H7 (cell line): ENCODE measurements at regions not wholly inside any gene's neighbourhood (a gene's known extent, or its start where the extent isn't known, plus 50 kb on each side); places are given as distances from the start of the nearest gene placed in this dataset.
"Not testable (repeated sequence)": the region's sequence is repeated elsewhere in the genome, so short reads cannot be mapped to it uniquely, and the experiment has no call there.

Source experiments
- DNase-seq: peaks from one replicate; pipeline ENCODE4 v3.0.0; 2012
- H3K27me3 ChIP-seq: 2 replicates; pipeline ENCODE4 v1.6.0; 2011; ENCODE audit warnings: mild to moderate bottlenecking, low read length; ENCODE audit not compliant: control insufficient read depth, insufficient read depth
- H3K36me3 ChIP-seq: replicated peaks from 2 replicates; pipeline ENCODE4 v1.5.1; 2011; ENCODE audit warnings: low read length; ENCODE audit not compliant: control insufficient read depth, insufficient read depth
- H3K4me3 ChIP-seq: 2 replicates; pipeline ENCODE4 v1.5.1; 2011; ENCODE audit warnings: low read depth, mild to moderate bottlenecking, control low read depth, low read length, moderate library complexity; ENCODE audit not compliant: insufficient read depth

GRCh38 chr4:57360681-57361080, 250.5 kb upstream of the IGFBP7 start:
- Histone ChIP-seq H3K36me3 (no peaks in the 10 kb centered on the region), H3K4me3 (no peak overlapping the region), H3K27me3 (no peaks in the 10 kb centered on the region)
- no peak for DNase-seq

DNA sequence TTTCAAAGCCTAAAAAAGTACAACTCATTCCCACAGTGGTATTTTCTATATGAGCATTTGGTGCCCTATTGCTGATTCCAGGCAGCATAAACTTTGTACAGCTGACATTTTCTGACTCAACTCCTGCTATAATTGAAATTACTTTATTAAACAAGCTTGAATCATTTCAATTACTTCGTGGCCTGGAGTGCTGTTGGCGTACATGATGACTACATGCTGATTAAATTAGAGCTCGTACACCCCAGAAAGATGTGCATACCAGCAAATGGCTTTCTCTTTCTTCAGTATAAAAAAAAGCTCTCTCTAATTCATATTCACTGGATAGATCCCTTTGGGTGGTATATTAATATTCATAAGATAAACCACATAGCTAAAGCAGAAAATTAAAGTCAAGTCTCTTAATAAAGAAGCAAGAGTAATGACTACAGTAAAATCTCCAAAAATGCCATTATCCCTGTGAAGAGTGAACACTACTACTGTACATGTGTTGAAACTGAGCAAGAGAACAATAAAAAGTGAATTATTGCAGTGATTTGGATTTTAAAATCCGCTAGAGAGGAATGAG, 245.0 kb upstream of the IGFBP7 start:
- DNase-seq, result no peak
- Histone ChIP-seq H3K36me3 (no peaks in the 10 kb centered on the region), H3K27me3 (no peaks in the 10 kb centered on the region), H3K4me3 (no peak overlapping the region)

DNA sequence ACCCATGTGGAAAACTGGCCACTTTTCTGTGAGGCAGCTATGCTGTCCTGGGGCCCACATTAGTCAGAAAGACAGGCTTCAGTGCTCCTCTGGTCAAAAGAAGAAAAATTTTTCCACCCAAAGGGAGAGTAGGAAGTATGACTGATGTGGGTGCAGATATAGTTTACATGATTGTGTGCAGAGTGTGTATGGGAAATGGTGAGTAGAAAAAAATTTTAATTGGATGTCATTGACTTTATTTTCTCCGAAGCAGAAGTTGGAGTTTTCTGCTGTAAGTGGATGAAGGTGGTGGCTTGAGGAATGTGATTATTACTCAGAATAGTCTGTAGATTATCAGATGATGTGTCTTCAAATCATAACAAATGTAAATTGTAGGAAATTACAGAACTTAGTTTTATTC, 241.5 kb upstream of the IGFBP7 start:
- no peaks in the 10 kb centered on the region for H3K36me3 ChIP-seq
- no peaks in the 10 kb centered on the region for H3K27me3 ChIP-seq
- no peak for DNase-seq
- no peak overlapping the region for H3K4me3 ChIP-seq

DNA sequence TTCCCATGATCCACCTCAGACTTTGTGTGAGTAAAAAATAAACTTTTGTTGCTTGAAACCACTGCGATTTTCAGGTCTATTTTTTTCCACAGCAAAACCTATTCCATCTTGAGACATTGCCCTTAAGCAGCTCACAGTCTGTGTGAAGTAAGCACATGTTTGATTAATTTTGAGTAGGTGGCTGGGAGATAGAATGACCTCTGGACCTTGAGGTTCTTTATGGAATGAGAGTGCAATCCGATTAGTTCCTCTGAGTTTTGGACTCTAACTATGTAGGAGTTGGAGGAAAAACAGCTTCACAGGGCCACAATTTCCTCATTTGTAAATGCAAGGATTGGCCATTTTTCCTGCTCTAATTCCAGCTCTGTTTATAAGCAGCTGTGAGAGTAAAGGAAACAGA, 234.1 kb upstream of the IGFBP7 start:
- no peak for DNase-seq
- Histone ChIP-seq H3K4me3 (no peak overlapping the region), H3K36me3 (no peaks in the 10 kb centered on the region), H3K27me3 (no peaks in the 10 kb centered on the region)

DNA sequence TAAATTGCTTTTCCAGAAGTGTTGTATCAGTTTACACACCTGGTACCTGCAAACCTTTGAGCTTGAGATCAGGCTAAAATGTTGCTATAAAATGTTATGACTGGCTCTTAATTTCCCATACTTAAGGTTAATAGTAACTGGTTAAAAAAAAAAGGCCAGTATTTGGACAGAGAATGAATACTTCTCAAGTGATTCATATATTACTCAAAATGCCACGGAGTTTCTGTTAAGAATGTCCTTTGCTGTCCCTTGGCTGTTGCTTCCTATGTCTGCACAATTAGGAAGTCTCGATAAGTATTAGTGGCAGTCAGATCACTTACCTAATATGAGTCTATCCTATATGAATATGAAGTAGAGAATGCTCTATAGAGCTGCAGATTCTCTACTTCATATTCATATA, 232.2 kb upstream of the IGFBP7 start:
- Histone ChIP-seq H3K36me3 (no peaks in the 10 kb centered on the region), H3K27me3 (no peaks in the 10 kb centered on the region), H3K4me3 (no peak overlapping the region)
- DNase-seq, result no peak

- H3K27me3 ChIP-seq, H3K36me3 ChIP-seq, DNase-seq: not testable (repeated sequence)
Observed at GRCh38 chr4:57338861-57339260, 228.7 kb upstream of the IGFBP7 start.

GRCh38 chr4:57333684-57334083, 223.5 kb upstream of the IGFBP7 start:
- no peak for DNase-seq
- H3K4me3 ChIP-seq, result no peak overlapping the region
- H3K27me3 ChIP-seq, result no peaks in the 10 kb centered on the region
- no peaks in the 10 kb centered on the region for H3K36me3 ChIP-seq

More at GRCh38 chr4:57338861-57339260, 228.7 kb upstream of the IGFBP7 start:
- not testable (repeated sequence) for H3K4me3 ChIP-seq

GRCh38 chr4:57331959-57332358, 221.8 kb upstream of the IGFBP7 start:
- no peak overlapping the region for H3K4me3 ChIP-seq
- no peaks in the 10 kb centered on the region for H3K36me3 ChIP-seq
- no peaks in the 10 kb centered on the region for H3K27me3 ChIP-seq
- no peak for DNase-seq

- H3K4me3 ChIP-seq, result no peak overlapping the region
- H3K36me3 ChIP-seq, result no peaks in the 10 kb centered on the region
- no peak for DNase-seq
- no peaks in the 10 kb centered on the region for H3K27me3 ChIP-seq
Observed at GRCh38 chr4:57329279-57329678, 219.1 kb upstream of the IGFBP7 start.

DNA sequence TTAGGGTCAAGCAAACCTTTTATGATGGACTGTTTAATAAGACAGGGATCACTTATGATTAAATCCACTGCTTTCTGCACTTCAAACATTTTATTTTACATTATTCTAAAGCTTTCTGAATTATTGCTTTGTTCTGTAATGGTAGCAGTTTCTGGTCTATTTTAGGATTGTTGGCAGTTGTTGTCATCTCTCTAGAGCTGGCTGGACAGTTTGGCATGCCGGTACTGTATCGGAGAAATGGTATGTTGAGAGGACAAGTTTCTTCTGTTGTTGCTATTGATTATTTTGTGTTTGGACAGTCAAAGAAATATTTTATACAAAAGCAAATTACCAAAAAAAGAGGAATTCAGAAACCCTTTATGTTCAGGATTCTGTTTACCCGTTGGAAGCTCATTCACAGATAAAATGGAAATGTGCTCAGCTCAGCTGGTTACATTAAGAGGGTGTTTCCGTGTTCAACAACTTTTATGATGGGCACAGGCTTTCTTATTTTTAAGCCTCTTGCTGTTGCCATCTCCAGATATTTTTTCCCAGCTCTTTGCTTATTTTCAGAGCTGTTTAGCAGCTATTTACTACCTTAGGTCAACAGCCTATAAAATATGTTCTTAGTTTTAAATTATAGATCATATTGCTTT, 214.6 kb upstream of the IGFBP7 start:
- H3K27me3 ChIP-seq, result no peaks in the 10 kb centered on the region
- no peak for DNase-seq

DNA sequence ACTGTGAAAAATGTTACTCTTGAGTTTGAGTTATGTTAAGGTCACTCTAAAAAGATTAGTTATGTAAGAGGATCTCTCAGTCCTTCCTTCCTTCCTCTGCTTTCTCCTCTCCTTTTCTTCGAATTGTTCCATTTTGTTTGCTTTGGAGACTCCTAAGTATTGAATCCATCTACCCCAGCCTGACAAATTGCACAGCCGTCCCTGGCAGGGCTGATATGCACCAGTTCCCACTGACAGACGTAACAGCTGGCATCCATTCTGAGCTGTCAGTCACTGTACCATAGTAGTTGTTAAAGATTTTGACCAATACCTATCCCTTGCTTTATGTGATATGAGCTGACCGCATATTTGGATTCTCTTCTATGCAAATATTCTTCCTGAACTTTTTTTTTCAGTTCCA, 210.7 kb upstream of the IGFBP7 start:
- H3K27me3 ChIP-seq, result no peaks in the 10 kb centered on the region
- no peak for DNase-seq
- no peak overlapping the region for H3K4me3 ChIP-seq
- no peaks in the 10 kb centered on the region for H3K36me3 ChIP-seq

More for the DNA sequence above, 214.6 kb upstream of the IGFBP7 start:
- Histone ChIP-seq H3K36me3 (no peaks in the 10 kb centered on the region), H3K4me3 (no peak overlapping the region)

DNA sequence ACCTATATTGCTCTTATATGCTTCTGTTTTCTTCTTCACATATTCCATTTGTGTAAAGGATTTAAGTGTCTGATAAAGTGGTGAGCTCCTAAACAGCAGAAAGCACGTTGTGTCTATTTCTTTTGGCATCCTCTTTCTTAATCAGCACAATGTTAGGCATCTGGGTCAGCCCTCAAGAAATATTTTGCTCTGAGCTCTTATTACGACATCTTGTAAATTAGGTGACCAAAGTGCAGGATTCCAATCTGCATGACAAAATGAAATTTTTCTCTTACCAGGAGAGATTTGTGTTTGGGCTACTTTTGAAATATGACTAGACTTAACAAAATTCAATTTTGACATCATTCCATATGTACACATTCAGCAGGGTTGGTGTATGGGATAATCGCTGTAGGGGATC, 210.0 kb upstream of the IGFBP7 start:
- no peak for DNase-seq
- Histone ChIP-seq H3K27me3 (no peaks in the 10 kb centered on the region), H3K4me3 (no peak overlapping the region), H3K36me3 (no peaks in the 10 kb centered on the region)

GRCh38 chr4:57318703-57319102, 208.5 kb upstream of the IGFBP7 start:
- no peak overlapping the region for H3K4me3 ChIP-seq
- DNase-seq, result no peak
- H3K36me3 ChIP-seq, result no peaks in the 10 kb centered on the region
- H3K27me3 ChIP-seq, result no peaks in the 10 kb centered on the region

GRCh38 chr4:57314636-57315035, 204.5 kb upstream of the IGFBP7 start:
- no peak overlapping the region for H3K4me3 ChIP-seq
- H3K36me3 ChIP-seq, result no peaks in the 10 kb centered on the region
- H3K27me3 ChIP-seq, result no peaks in the 10 kb centered on the region
- no peak for DNase-seq

DNA sequence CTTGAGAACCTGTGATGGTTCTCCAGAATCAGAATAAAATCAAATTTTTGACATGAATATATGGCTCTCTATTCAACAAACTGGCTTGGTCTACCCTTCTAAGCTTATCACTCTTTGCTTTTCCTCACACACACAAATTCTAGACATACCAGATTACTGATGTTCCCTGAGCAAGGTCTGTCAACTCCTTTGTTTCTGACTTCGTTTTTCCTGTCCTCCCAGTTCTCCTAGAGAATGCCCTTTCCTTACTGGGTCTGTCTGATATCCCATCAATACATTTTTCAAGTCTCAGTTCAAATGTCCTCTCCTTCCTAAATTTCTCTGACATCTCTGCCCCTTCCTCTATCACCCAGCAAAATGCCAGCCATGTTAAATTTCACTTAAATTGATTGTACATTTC, 202.1 kb upstream of the IGFBP7 start:
- DNase-seq, result no peak
- H3K4me3 ChIP-seq, result no peak overlapping the region
- H3K36me3 ChIP-seq, result no peaks in the 10 kb centered on the region
- no peaks in the 10 kb centered on the region for H3K27me3 ChIP-seq

GRCh38 chr4:57309658-57310057, 199.5 kb upstream of the IGFBP7 start:
- H3K27me3 ChIP-seq, result no peaks in the 10 kb centered on the region
- no peaks in the 10 kb centered on the region for H3K36me3 ChIP-seq
- H3K4me3 ChIP-seq, result no peak overlapping the region
- no peak for DNase-seq
